CD4-positive, alpha-beta T cell treated with Interferon gamma for 1 hour (primary cell): ENCODE measurements at regions not wholly inside any gene's neighbourhood (a gene's known extent, or its start where the extent isn't known, plus 50 kb on each side); places are given as distances from the start of the nearest gene placed in this dataset.

ENCODE experiments used
- DNase-seq: peaks from one replicate; pipeline ENCODE4 v3.0.0-alpha.2; 2020

- DNase-seq = no peak
Observed at GRCh38 chr14:58697930-58698642, 60.3 kb downstream of the DACT1 start.

DNA sequence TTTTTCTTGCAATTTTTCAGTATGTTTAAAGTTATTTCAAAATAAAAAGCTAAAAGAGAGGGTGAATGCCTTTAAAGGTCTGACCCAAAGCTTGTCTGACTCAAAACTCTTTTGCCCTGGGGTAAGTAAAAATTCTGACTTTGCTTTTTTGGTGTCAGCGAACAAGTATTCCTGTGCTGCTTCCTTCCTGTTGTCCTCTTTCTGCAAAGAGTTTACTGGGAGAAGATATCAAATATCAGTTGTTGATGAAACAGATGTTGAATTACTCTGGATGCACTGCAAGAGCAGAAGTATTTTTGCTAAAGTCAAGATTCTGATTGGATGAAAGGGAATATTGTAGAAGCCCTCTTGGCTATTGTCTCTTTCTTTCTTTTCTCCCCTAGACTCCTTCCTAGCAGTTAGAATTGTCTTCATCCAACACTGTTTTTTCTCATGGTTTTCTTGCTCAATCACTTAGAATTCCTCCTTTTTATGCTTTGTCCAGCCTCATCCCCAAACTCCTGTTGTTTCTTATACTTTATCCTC is 62.0 kb downstream of the DACT1 start:
- DNase-seq = no peak

GRCh38 chr14:58701156-58701555 is 63.4 kb downstream of the DACT1 start:
- DNase-seq = no peak

DNA sequence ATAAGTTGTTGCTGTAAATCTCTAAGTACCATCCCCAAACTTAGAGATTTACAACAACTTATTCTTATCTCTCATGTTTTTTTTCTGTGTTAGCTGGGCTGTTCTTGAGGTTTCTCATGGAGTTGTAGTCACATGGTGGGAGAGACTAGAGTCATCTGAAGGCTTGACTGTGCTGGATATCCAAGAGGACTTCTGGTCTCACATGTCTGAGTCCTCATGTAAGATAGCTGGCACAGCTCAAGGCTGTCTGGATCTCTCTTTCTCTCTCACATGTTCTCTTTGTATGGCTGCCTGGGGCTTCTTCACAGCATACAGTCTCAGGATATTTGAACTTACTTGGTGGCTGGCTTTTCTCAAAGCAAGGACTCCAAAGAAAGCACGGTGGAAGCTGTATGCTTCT is 63.8 kb downstream of the DACT1 start:
- no peak for DNase-seq

DNA sequence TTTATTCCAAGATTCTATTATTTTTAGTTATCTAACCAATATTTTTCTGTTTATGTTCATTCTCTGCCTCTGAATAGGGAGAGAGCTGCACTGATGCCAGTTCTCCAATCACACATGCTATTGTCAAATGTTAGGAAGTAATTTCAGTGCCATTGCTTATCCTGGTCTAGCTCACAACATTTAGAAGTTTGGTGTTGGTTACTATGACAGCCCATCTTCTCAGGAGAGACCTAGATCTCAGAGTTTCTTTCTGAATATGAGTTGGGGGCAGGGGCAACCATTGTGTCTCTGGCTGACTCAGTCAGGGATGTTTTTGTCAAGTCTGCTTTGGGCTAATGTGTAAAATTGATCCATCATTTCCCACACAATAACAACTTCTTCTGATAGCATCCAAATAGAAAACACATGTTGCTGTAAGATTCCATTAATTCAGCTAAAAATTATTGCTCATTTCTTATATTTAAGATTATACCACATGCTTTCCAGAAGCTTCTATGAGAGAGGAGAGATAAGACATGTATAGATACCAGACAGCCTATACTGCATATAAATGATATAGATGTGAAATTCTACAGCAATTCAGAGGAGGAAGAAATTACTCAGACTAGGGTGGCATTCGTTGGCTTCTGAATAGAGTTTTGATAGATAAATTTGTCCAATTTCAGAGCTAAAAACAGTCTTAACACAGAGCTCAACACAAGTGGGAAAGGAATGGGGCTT is 64.8 kb downstream of the DACT1 start:
- no peak for DNase-seq

- no peak for DNase-seq
Observed at GRCh38 chr14:58703161-58703506, 65.4 kb downstream of the DACT1 start.

GRCh38 chr14:58705066-58705465 is 67.3 kb downstream of the DACT1 start:
- no peak for DNase-seq

GRCh38 chr14:58707949-58708348 is 70.2 kb downstream of the DACT1 start:
- no peak for DNase-seq

DNA sequence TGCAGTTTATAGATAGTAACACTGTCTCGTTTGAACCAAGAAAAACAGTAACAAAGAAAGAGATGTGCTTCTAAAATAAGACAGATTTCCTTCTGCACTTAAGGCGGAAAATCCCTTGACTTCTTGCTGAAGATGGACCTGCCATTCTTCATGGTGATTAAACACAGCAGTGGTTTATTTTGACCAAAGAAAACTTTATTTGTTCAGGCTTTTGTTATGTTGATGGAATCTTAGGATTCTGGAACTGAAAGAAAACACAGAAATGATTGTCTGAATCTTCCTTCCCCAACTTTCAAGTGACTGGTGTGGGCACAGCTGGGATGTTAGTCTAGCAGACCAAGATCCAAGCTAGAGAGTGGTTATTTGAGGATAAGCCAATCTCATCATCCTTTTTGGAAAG is 72.2 kb downstream of the DACT1 start:
- DNase-seq = no peak

GRCh38 chr14:58711382-58711781 is 73.6 kb downstream of the DACT1 start:
- DNase-seq = no peak

- no peak for DNase-seq
Observed at GRCh38 chr14:58712357-58712756, 74.6 kb downstream of the DACT1 start.

DNA sequence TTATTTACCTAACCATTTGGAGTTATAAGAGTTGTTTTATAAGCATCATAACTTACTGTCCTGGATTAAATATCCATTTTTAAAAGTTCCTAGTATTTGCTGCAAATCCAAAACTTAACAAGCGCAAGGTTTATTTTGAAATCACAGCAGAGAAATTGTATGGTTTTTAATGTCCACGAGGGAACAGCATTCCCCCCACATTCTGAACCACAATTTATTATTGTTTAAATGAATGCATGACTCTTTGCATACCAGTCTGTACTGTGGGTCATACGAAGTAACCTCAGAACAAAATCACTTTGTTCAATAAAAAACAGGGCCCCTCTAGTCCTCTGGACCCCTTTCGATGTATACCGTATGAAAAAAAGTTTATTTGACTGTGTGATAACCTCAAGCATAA is 75.9 kb downstream of the DACT1 start:
- no peak for DNase-seq

DNA sequence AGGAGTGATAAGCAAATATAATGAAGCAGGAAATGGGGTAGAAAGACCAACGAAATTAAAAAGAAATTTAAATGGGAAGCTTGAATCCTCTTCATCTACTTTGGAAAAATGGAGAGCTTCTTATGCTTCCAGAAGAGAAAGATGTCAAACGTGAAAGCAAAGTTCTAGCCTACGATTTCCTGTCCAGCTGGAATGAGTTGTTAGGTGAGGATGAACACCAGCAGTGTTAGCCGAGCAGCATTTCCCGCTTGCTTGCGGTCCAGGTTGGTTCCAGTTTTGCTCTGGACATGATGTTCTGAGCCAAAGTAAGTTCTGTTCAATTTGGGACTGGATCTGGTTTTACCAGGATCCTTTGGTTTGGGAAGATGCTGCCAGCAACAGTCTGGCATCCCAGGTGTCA is 78.9 kb downstream of the DACT1 start:
- no peak for DNase-seq

DNA sequence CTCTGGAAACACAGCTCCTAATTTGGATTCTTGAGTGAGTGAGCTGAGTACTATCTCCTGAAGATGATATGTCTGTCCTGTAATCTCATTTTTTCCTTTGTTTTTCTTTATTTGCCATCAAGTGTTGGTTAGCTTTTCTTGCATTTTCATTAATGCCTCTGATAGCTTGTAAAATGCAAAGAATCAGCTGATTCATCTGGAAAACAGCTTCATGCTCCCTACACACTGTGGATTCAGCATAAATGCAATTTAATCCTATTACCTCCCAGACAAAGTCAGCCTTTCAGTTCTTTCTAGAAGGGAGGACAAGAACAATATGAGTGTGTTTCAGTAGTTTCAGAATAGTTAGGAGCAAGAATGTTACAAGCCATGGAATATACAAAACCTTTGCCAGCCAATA is 79.4 kb downstream of the DACT1 start:
- DNase-seq = no peak

- no peak for DNase-seq
Observed at GRCh38 chr14:58717813-58718212, 80.1 kb downstream of the DACT1 start.

DNA sequence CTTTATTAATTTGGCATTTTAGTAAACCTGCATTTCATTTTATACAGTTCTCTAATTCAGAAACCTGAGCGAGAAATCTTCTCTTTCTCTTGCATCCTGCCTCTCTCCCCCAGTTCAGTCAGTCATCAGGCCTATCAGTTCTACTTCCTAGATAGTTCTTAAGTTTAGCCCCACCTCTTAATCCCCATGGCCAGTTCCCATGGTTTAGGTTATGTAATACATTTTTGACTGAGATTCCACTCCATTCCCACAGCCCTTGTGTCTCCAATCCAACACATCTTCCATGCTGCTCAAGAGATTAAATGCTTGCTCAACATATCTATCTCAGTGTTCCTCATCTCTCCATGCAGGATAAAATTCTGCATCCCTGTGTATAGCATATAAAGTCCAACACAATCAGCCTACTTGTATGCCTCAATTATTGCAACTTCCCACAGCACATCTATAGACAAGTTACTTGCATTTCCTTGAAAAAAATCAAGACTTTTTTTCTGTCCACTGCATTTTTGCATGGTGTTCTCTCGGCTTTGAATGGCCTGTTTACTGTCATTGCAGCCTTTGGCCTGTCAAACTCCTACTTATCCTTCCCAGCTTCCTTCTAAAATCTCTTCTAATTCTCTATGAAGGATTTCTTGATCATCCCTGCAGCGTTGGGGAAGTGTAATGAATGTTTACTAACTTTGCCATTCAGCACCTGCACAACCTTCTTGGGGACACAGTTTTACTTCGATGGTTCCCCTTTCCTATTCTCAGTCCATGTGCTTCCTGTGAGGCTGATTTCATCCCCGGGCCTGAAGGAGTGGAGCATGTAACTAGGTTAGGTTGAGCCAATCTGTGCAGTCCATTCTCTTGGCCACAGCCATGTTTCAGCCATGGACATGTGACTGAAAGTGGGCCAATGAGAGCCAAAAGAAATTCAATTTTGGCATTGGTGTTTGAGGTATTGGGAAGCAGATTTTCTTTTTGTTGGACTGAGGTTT is 80.8 kb downstream of the DACT1 start:
- DNase-seq = no peak

DNA sequence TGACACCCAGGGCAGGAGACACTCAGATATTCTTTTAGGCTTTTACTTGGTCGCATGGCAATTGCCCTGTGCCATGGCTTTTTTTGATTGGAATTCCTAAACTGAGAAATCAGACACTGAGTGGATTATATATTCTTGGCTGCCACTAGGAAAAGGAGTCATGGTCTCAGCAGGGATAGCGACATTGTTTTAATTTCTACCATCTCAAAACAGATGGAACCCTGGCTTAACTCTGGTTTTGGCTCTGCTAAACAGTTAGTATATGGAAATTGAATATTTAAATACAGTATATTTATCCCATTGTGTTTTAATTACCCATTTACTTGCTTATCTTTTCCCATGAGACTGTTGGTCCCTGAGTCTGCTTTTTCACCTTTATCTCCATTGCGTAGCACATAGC is 84.0 kb downstream of the DACT1 start:
- DNase-seq = no peak

DNA sequence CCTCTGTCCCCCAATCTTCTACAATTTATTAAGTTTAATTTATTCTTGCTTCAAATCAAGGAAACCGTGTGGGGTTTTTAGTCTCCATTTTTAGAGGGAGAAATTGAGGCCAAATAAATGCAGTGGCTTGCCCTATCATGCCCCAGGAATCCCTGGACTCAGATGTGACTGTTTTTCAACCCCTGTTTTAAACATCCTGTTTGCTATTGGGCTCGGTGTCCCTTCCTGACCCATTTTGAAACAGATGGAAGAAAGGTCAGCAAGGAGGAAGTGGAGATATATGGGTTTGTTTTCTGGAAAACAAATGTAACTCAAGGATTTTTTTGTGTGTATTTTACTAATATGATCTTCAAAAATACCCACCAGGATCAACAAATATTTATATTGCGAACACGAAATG is 84.7 kb downstream of the DACT1 start:
- no peak for DNase-seq

GRCh38 chr14:58724206-58724605 is 86.4 kb downstream of the DACT1 start:
- DNase-seq = no peak

- DNase-seq = no peak
Observed at GRCh38 chr14:58724702-58725101, 86.9 kb downstream of the DACT1 start.

- DNase-seq = no peak
Observed at GRCh38 chr14:58725226-58725625, 87.5 kb downstream of the DACT1 start.

DNA sequence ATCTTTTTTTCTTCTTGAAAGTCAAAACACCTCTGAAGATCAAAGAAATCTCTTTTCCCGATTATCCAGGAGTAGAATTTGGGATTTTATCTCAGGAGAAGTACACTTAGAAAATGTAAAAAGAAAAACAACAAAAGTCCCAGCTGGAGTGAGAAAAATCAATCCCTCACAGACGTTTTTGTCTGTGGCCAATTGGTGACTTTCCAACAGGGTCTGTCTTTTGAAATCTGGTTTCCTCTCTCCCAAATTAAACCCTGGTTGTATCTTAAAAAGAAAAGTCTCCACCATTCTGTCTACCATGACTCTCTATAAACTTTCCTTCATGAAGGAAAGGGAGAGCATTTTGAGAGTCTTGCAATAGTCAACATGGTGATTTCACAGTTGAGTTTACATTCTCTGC is 88.1 kb downstream of the DACT1 start:
- no peak for DNase-seq

DNA sequence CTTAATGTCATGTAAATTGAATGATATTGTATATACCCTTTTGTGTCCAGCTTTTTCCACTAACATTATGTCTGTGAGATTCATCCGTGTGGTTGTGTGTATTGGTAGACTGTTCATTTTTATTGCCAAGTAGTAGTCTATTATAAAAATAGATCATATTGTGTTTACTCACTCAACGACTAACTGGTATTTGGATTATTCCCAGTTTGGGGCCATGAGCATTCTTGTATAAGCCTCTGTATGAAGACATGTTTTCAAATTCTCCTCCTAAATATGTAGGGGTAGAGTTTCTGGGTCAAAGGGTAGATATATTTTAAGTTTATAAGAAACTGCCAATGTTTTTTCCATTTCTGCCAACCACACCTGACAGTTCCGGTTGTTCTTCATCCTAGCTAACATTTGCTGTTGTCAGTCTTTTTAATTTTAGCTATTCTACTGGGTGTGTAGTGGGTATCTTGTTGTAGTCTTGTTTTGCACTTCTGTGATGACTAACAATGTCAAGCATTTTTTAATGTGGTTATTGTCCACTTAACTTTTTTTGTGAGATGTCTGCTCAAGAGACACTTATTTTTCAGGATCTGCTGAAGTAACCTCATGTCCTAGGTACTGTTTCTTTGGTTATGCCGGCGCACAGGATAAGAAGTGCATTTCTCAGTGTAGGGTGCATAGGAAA is 93.2 kb downstream of the DACT1 start:
- DNase-seq = no peak
